GM12874 (cell line): ENCODE measurements at regions not wholly inside any gene's neighbourhood (a gene's known extent, or its start where the extent isn't known, plus 50 kb on each side); places are given as distances from the start of the nearest gene placed in this dataset.

ENCODE experiments used
- CTCF ChIP-seq: IDR thresholded peaks from 2 replicates; pipeline ENCODE4 v1.5.1; 2011; ENCODE audit warnings: low read depth, mild to moderate bottlenecking, control low read depth, low read length, moderate library complexity; ENCODE audit not compliant: insufficient read depth

DNA sequence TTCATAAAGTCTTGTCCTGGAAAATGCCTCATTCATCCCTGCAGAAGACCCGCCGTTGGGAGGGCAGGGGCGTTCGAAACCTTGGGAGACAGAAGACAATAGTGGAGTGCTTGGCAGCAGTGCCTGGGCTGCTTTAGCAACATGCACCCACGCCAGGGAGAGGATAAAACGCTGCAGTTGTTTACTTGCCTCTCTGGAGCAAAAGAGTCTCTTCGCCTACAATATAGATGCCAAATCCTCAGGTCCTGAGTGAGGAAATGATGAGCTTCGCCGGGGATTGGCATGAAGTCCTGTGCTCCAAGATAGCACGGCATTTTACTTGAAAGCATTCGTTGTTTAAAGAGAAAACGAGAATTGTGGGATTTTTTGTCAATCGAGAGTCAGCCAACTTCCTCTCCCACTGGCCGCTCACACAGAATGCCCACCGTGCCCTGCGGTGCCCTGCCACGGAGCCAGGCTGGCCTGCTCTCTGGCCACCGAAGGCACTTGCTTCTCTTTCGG lies 152.5 kb upstream of the POU3F3 start:
- no peak for TF ChIP-seq CTCF

- no peak for TF ChIP-seq CTCF
Measured at GRCh38 chr2:104702031-104702850, 151.7 kb upstream of the POU3F3 start.

DNA sequence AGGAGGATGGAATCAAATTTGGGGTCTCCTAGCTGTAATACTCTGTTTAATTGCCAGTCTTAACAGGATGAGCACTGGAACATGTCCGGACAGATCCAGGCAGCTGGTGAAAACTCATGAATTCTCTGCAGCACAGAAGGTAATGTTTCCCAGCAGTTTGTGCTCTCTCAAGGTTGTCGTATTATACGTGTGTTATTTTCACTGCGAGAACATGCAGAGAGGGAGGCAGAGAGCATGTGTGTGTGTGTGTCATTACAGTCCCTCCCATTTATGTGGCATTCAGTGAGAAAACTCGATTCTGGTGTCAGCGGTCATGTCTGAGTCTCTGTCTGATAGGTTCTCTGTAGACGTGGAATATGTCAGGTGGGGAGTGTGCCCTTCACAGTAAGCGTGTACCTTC lies 150.2 kb upstream of the POU3F3 start:
- no peak for TF ChIP-seq CTCF

- TF ChIP-seq CTCF: no peak
Measured at GRCh38 chr2:104704496-104705245, 149.2 kb upstream of the POU3F3 start.

- no peak for TF ChIP-seq CTCF
Measured at GRCh38 chr2:104707056-104707455, 146.9 kb upstream of the POU3F3 start.

- TF ChIP-seq CTCF: no peak
Measured at GRCh38 chr2:104708967-104709366, 144.9 kb upstream of the POU3F3 start.

GRCh38 chr2:104716061-104716460 lies 137.9 kb upstream of the POU3F3 start:
- TF ChIP-seq CTCF: no peak
